Thoracic aorta (tissue), 2 donors: ENCODE measurements at regions not wholly inside any gene's neighbourhood (a gene's known extent, or its start where the extent isn't known, plus 50 kb on each side); places are given as distances from the start of the nearest gene placed in this dataset.

ENCODE experiments used
- ATAC-seq: fragments of 150-250 bp; one replicate; pipeline ENCODE4 v1.8.0; 2017; ENCODE audit warnings: low read depth; ENCODE audit not compliant: insufficient number of reproducible peaks, low FRiP score
- DNase-seq: peaks from one replicate; pipeline ENCODE4 v3.0.0-alpha.2; 2020; ENCODE audit warnings: low spot score
- H3K27ac ChIP-seq, 2 donors: fragments of 200-600 bp; sonication (generic); 1 replicate in 1 of 2; 2 replicates in 1 of 2; pipeline ENCODE4 v1.5.1; 2016; ENCODE audit warnings: mild to moderate bottlenecking in 2 of 2, moderate library complexity in 2 of 2
- H3K27me3 ChIP-seq: fragments of 200-600 bp; sonication (generic); replicated peaks from 2 replicates; pipeline ENCODE4 v1.6.0; 2016; ENCODE audit warnings: mild to moderate bottlenecking; ENCODE audit not compliant: insufficient read depth
- H3K36me3 ChIP-seq: fragments of 200-600 bp; sonication (generic); one replicate; pipeline ENCODE4 v1.5.1; 2016
- H3K4me1 ChIP-seq, 2 donors: fragments of 200-600 bp; sonication (generic); 1 replicate in 1 of 2; 2 replicates in 1 of 2; pipeline versions ENCODE4 v1.5.1 to v1.6.0; 2016; ENCODE audit warnings: low read depth in 2 of 2, mild to moderate bottlenecking in 1 of 2; ENCODE audit not compliant: control insufficient read depth in 1 of 2
- H3K4me3 ChIP-seq: fragments of 200-600 bp; sonication (generic); 2 replicates; pipeline ENCODE4 v1.5.1; 2016; ENCODE audit warnings: mild to moderate bottlenecking
- H3K9me3 ChIP-seq: fragments of 200-600 bp; sonication (generic); 2 replicates; pipeline ENCODE4 v1.5.1; 2016
- TF ChIP-seq, protein P1 (sequence below): fragments of 200-600 bp; sonication (generic); IDR thresholded peaks from one replicate; pipeline ENCODE4 v1.5.1; 2019; ENCODE audit warnings: antibody characterized with exemption

DNA sequence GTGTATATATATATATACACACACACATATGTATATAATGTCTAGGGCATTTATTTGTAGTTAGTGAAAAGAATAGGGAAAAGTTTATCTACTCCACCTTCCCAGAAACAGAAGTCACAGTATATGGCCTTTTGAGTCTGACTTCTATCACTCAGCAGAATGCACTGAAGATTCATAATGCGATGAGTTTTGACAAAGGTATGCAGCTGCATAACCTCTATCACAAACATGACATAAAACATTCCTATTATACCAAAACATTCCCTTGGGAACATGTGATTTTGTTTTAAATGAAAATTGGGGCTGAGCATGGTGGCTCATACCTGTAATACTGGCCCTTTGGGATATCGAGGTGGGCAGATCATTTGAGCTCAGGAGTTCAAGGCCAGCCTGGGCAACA is 137.3 kb upstream of the EEPD1 start:
- no peak overlapping the region for H3K4me3 ChIP-seq
- no peaks in the 10 kb centered on the region for H3K9me3 ChIP-seq
- H3K27me3 ChIP-seq: no peaks in the 10 kb centered on the region
- H3K4me1 ChIP-seq: peaks cover 0 to 9% of the 10 kb centered on the region in 2 donors
- no peaks in the 10 kb centered on the region for H3K36me3 ChIP-seq
- ATAC-seq (no peak), DNase-seq (no peak)
- TF ChIP-seq, protein P1, sequence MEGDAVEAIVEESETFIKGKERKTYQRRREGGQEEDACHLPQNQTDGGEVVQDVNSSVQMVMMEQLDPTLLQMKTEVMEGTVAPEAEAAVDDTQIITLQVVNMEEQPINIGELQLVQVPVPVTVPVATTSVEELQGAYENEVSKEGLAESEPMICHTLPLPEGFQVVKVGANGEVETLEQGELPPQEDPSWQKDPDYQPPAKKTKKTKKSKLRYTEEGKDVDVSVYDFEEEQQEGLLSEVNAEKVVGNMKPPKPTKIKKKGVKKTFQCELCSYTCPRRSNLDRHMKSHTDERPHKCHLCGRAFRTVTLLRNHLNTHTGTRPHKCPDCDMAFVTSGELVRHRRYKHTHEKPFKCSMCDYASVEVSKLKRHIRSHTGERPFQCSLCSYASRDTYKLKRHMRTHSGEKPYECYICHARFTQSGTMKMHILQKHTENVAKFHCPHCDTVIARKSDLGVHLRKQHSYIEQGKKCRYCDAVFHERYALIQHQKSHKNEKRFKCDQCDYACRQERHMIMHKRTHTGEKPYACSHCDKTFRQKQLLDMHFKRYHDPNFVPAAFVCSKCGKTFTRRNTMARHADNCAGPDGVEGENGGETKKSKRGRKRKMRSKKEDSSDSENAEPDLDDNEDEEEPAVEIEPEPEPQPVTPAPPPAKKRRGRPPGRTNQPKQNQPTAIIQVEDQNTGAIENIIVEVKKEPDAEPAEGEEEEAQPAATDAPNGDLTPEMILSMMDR: no peak
- no peak overlapping the region for H3K27ac ChIP-seq

DNA sequence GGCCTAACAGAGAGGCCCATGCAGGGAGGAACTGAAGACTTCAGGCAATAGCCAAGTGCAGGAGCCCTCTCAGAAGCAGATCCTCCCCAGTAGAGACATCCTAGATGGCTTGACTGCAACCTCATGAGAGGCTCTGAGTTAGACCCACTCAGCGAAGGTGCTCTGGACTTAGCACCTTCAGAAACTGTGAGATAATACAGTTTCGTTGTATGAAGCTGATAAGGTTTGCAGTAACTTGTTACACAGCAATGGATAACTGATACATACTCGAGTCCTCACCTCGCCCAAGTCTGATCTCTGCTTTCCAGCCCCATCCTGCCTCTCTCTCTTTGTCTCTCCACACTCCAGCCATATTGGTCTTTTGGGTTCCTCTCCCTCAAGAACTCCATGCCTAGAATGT is 136.4 kb upstream of the EEPD1 start:
- no peak for DNase-seq
- TF ChIP-seq, protein P1: no peak
- Histone ChIP-seq H3K4me1 (peaks cover 0 to 18% of the 10 kb centered on the region in 2 donors), H3K36me3 (no peaks in the 10 kb centered on the region), H3K9me3 (no peaks in the 10 kb centered on the region), H3K27me3 (no peaks in the 10 kb centered on the region), H3K27ac (no peak overlapping the region), H3K4me3 (no peak overlapping the region)
- ATAC-seq: no peak

DNA sequence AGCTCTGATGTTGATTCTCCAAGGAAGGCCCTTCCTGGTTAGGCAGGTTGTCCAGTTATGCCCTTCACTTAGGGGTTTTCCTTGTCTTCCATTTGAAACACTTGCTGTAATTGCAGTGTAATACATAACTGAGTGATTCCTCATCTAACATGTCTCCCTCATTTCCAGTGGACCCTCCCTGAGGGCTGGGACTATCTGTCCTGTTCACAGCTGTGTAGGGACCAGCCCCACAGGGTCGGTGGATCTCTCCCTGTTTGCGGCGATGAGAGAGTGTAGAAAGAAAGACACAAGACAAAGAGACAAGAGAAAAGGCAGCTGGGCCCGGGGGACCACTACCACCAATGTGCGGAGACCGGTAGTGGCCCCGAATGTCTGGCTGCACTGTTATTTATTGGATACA is 135.9 kb upstream of the EEPD1 start:
- DNase-seq (no peak), ATAC-seq (no peak)
- Histone ChIP-seq H3K4me3 (no peak overlapping the region), H3K27ac (no peak overlapping the region), H3K4me1 (peaks cover 1 to 23% of the 10 kb centered on the region in 2 donors), H3K9me3 (no peaks in the 10 kb centered on the region), H3K36me3 (no peaks in the 10 kb centered on the region), H3K27me3 (no peaks in the 10 kb centered on the region)
- TF ChIP-seq, protein P1: no peak

DNA sequence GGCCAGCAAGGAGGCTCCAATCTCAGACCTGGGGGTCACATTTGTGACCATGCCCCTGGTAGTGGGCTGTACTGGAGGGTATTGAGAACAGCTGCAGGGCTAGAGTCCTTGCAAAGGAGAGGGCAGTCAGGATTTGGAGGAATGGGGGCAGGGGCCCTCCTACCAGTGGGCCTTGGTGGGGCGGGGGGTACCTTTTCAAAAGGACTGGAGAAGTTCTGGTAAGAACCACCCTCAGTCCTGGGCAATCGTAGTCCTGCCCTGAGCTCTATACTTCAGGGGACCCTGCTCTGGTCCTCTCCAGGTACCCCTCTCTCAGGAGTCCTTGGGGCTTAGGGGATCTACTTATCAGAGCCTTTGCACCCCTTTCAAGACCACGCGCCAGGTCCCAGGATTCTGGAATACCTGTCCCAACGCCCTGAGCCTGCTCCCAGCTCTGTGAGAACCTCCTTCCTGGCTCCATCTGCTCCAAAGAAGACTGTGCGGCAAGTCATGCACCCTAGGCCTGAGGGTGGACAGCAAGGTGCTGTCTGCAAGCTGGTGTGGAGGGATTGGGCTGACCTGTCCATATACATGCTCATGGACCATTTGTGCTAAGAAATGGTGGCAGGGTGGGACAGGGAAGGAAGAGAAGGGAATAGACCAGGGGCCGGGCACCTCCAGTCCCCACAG is 134.1 kb upstream of the EEPD1 start:
- no peaks in the 10 kb centered on the region for H3K9me3 ChIP-seq
- no peak for ATAC-seq
- no peak overlapping the region for H3K4me3 ChIP-seq
- DNase-seq: no peak
- no peaks in the 10 kb centered on the region for H3K27me3 ChIP-seq
- peaks cover 3 to 24% of the 10 kb centered on the region in 2 donors for H3K4me1 ChIP-seq
- H3K27ac ChIP-seq: no peak overlapping the region
- TF ChIP-seq, protein P1: no peak
- H3K36me3 ChIP-seq: no peaks in the 10 kb centered on the region

DNA sequence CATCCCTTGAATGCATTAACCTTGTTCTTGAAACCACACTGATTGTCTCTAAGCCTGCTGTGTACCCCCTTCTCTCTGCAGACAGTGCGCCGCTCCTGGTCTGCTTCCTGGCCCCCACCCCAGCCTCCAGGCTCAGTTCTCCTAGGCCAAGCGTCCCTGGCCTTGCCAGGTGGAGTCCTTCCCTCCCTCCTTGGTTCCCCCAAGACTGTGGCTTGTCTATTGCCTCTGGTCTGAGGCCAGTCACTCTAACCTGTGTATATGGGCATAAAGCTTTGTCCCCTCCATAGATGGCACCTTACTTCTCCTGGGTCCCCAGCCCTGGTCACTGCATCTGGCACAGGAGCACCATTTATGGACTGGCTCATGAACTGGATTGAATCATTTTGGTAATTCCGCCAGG is 133.5 kb upstream of the EEPD1 start:
- TF ChIP-seq, protein P1: no peak
- no peak overlapping the region for H3K27ac ChIP-seq
- no peaks in the 10 kb centered on the region for H3K27me3 ChIP-seq
- DNase-seq (no peak), ATAC-seq (no peak)
- H3K4me3 ChIP-seq: no peak overlapping the region
- H3K36me3 ChIP-seq: no peaks in the 10 kb centered on the region
- H3K4me1 ChIP-seq: peaks cover 3 to 24% of the 10 kb centered on the region in 2 donors
- H3K9me3 ChIP-seq: no peaks in the 10 kb centered on the region
